ENCODE measurements at regions not wholly inside any gene's neighbourhood (a gene's known extent, or its start where the extent isn't known, plus 50 kb on each side); places are given as distances from the start of the nearest gene placed in this dataset.

GRCh38 chr4:114349543-114350175 is 248.9 kb upstream of the UGT8 start:
- TF ChIP-seq CTCF (IDR thresholded peaks at IDR 0.05): no peak
- TF ChIP-seq POLR2A (IDR thresholded peaks at IDR 0.05): no peak

Measured in testis (tissue), 2 donors.